ENCODE measurements at regions not wholly inside any gene's neighbourhood (a gene's known extent, or its start where the extent isn't known, plus 50 kb on each side); places are given as distances from the start of the nearest gene placed in this dataset.

- TF ChIP-seq CTCF (IDR thresholded peaks at IDR 0.05; ENCODE audit: low read depth, low read length) (no peak), MYC (IDR thresholded peaks at IDR 0.05; ENCODE audit: low read depth, low read length) (no peak), MAX (IDR thresholded peaks at IDR 0.05; ENCODE audit: low read depth, low read length) (no peak)
Measured at GRCh38 chr13:83414393-83414792, 467.9 kb downstream of the SLITRK1 start.
